ENCODE measurements at regions not wholly inside any gene's neighbourhood (a gene's known extent, or its start where the extent isn't known, plus 50 kb on each side); places are given as distances from the start of the nearest gene placed in this dataset.

GRCh38 chrX:147757750-147758149, 154.0 kb upstream of the FMR1 start:
- DNase-seq (ENCODE audit: low read depth): no peak
- H3K4me3 ChIP-seq (ENCODE audit: control insufficient read depth, low read depth, low read length): no peak overlapping the region
- TF ChIP-seq, protein P1, sequence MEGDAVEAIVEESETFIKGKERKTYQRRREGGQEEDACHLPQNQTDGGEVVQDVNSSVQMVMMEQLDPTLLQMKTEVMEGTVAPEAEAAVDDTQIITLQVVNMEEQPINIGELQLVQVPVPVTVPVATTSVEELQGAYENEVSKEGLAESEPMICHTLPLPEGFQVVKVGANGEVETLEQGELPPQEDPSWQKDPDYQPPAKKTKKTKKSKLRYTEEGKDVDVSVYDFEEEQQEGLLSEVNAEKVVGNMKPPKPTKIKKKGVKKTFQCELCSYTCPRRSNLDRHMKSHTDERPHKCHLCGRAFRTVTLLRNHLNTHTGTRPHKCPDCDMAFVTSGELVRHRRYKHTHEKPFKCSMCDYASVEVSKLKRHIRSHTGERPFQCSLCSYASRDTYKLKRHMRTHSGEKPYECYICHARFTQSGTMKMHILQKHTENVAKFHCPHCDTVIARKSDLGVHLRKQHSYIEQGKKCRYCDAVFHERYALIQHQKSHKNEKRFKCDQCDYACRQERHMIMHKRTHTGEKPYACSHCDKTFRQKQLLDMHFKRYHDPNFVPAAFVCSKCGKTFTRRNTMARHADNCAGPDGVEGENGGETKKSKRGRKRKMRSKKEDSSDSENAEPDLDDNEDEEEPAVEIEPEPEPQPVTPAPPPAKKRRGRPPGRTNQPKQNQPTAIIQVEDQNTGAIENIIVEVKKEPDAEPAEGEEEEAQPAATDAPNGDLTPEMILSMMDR (conservative IDR thresholded peaks at IDR 0.05; ENCODE audit: control insufficient read depth, insufficient read depth, low read depth, low read length): no peak

GRCh38 chrX:147763131-147763530, 148.6 kb upstream of the FMR1 start:
- TF ChIP-seq, protein P1 (conservative IDR thresholded peaks at IDR 0.05; ENCODE audit: control insufficient read depth, insufficient read depth, low read depth, low read length): no peak
- no peak overlapping the region for H3K4me3 ChIP-seq (ENCODE audit: control insufficient read depth, low read depth, low read length)
- DNase-seq (ENCODE audit: low read depth): no peak

DNA sequence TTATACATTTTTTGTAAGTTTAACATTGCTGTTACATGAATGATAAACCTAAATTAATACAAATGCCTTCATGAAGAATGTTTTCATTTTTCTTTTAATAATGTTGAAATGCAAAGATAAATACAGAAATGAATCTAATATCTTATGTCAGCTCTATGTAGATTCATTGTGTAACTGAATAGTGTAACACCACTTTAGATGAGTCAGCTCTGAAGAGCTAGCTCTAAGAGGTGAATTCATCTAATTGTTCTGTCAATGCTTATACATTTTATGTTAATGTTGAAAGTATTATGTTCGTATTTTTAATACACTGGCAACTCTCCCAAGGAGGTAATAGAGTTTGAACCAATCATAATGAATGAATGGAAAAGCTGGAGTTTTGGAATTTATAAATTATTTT, 146.9 kb upstream of the FMR1 start:
- H3K4me3 ChIP-seq (ENCODE audit: control insufficient read depth, low read depth, low read length): no peak overlapping the region
- TF ChIP-seq, protein P1 (conservative IDR thresholded peaks at IDR 0.05; ENCODE audit: control insufficient read depth, insufficient read depth, low read depth, low read length): no peak

GRCh38 chrX:147770858-147771257, 140.9 kb upstream of the FMR1 start:
- TF ChIP-seq, protein P1 (conservative IDR thresholded peaks at IDR 0.05; ENCODE audit: control insufficient read depth, insufficient read depth, low read depth, low read length): no peak
- no peak for DNase-seq (ENCODE audit: low read depth)
- H3K4me3 ChIP-seq (ENCODE audit: control insufficient read depth, low read depth, low read length): no peak overlapping the region

More for the DNA sequence above, 146.9 kb upstream of the FMR1 start:
- no peak for DNase-seq (ENCODE audit: low read depth)

DNA sequence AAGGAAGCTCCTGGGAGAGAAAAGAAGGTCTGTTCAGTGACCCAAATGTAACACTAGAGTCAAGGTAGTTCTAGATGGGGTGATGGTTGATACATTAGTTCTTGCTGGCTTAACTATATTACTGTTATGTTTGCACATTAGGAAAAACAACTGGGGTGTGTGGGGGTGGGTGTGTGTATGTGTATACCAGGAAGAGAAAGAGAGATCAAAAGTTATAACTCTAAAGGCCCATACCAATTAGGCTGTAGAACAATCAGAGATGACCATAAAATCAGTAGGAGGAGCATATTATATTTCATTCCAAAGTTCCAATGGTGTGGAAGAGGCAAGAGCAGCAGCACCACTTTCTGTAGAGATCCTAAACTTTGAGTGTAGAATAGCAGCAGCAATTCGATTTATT, 134.7 kb upstream of the FMR1 start:
- no peak for DNase-seq (ENCODE audit: low read depth)
- TF ChIP-seq, protein P1 (conservative IDR thresholded peaks at IDR 0.05; ENCODE audit: control insufficient read depth, insufficient read depth, low read depth, low read length): no peak
- H3K4me3 ChIP-seq (ENCODE audit: control insufficient read depth, low read depth, low read length): no peak overlapping the region

DNA sequence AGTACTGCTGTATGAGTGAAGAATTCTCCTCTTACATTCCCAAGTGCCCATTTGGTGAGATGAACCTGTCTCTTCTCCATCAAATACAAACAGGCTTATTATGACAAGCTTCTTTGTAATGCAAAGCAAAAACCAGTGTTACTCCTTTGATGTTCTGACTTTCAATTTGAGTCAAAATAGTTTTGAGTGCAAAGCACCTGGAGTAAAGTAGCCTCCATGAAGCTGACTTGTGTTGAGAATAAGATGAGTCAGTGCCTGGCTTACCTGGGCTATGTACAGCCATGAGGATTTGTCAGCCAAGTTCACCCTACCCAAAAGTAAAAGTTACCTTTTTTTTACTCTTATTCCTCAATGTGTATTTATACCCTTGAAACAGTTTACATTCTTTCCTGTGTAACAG, 132.5 kb upstream of the FMR1 start:
- TF ChIP-seq, protein P1 (conservative IDR thresholded peaks at IDR 0.05; ENCODE audit: control insufficient read depth, insufficient read depth, low read depth, low read length): no peak
- no peak overlapping the region for H3K4me3 ChIP-seq (ENCODE audit: control insufficient read depth, low read depth, low read length)
- DNase-seq (ENCODE audit: low read depth): no peak

GRCh38 chrX:147781844-147782243, 129.9 kb upstream of the FMR1 start:
- H3K4me3 ChIP-seq (ENCODE audit: control insufficient read depth, low read depth, low read length): no peak overlapping the region
- TF ChIP-seq, protein P1 (conservative IDR thresholded peaks at IDR 0.05; ENCODE audit: control insufficient read depth, insufficient read depth, low read depth, low read length): no peak
- no peak for DNase-seq (ENCODE audit: low read depth)

Data from fibroblast of mammary gland (primary cell).